SH-SY5Y (cell line): ENCODE measurements at regions not wholly inside any gene's neighbourhood (a gene's known extent, or its start where the extent isn't known, plus 50 kb on each side); places are given as distances from the start of the nearest gene placed in this dataset.

ENCODE experiments used
- GATA2 ChIP-seq: IDR thresholded peaks from 2 replicates; pipeline ENCODE4 v1.6.1; 2011; ENCODE audit warnings: mild to moderate bottlenecking, low read depth, low read length
- GATA3 ChIP-seq: IDR thresholded peaks from 2 replicates; pipeline ENCODE4 v1.6.1; 2011; ENCODE audit warnings: low read depth, mild to moderate bottlenecking, low read length, moderate library complexity

GRCh38 chr16:47851146-47851545, 304.6 kb downstream of the ABCC12 start:
- TF ChIP-seq GATA2 (no peak), GATA3 (no peak)
